Glomerular endothelial cell (primary cell): ENCODE measurements at regions not wholly inside any gene's neighbourhood (a gene's known extent, or its start where the extent isn't known, plus 50 kb on each side); places are given as distances from the start of the nearest gene placed in this dataset.
"Not testable (repeated sequence)": the region's sequence is repeated elsewhere in the genome, so short reads cannot be mapped to it uniquely, and the experiment has no call there.

Experiments
- DNase-seq: peaks from one replicate; pipeline ENCODE4 v3.0.0-alpha.2; 2011; ENCODE audit warnings: low read depth, low spot score; ENCODE audit errors: extremely low read depth

GRCh38 chr2:52117299-52117698 is 1085.4 kb upstream of the NRXN1 start:
- no peak for DNase-seq

DNA sequence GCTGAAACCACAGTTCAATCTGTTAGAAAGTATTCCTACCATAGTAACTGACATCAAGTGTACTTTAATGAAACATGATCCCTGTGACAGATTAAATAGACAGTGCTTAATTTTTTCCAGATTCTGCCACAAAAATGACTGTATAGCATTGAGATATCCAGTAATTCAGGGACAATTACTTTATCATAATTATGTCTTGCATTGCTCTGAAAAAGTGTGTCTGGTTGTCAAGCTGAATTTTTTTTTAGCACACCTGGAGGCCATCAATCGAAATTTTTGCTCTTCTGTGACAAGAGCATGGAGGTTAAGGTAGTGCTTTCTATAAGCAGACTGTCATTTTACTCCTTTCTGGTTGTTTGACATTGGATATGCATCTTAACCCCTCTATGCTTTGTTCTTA is 1083.8 kb upstream of the NRXN1 start:
- no peak for DNase-seq

- DNase-seq = no peak
Measured at GRCh38 chr2:52113338-52113737, 1081.4 kb upstream of the NRXN1 start.

- no peak for DNase-seq
Measured at GRCh38 chr2:52112141-52112540, 1080.2 kb upstream of the NRXN1 start.

DNA sequence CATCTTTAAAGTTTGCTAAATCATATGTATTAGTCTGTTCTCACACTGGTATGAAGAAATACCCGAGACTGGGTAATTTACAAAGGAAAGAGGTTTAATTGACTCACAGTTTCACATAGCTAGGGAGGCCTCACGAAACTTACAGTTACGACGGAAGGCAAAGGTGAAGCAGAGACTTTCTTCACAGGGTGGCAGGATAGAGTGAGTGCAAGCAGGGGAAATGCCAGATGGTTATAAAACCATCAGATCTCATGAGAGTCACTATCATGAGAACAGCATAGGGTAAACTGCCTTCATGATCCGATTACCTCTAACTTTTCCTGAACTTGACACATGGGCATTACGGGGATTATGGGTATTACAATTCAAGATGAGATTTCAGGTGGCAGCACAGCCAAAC is 1075.2 kb upstream of the NRXN1 start:
- no peak for DNase-seq

- no peak for DNase-seq
Measured at GRCh38 chr2:52097071-52097470, 1065.1 kb upstream of the NRXN1 start.

DNA sequence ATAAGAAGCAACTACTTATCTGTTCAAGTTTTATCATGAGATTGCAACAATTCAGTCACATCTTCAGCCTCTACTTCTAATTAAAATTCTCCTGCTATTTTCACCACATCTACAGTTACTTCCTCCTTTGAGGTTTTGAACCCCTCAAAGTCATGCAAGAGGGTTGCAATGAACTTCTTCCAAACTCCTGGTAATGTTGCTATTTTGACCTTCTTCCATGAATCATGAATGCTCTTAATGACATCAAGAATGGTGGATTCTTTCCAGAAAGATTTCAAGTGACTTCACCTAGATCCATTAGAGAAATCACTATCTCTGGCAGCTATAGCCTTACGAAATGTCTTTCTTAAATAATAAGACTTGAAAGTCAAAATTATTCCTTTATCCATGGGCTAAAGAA is 1052.8 kb upstream of the NRXN1 start:
- DNase-seq = no peak

GRCh38 chr2:52083214-52083613 is 1051.3 kb upstream of the NRXN1 start:
- DNase-seq = no peak

DNA sequence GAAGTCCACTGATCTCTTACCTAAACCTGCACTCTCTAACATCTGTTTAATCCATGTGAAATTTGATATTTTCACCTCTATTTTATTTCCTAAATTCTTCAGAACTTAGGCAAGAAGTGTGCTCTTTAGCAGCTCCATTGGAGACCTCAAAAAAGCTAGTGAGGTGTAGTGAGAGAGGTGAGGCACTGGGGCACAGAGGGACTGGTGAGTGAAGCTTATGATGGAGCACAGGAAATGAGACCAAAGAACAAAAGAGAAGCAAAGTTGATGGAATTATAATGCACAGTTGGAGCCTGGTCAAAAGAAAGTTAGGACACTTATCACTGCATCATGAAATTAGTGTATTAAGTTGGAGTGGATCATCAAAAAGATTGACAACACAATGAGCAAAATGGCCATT is 1050.7 kb upstream of the NRXN1 start:
- no peak for DNase-seq

DNA sequence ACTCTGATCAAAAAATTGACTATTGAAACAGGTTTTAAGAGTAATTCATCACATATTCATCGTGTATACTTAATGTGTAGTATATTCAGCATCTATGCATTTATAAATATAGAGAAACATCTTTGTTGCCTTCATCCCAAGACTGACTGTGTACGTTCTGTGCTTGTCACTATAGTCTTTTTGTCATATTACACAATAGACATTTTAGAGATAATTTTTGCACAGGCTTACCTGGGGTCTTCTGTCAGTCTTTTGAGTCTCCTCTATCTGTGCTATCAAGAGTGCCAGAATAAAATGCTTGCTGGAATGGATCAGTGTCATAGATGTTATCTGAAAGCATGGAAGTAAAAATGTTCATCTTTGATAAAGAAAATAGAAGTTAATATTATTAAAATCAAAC is 1047.7 kb upstream of the NRXN1 start:
- no peak for DNase-seq

- DNase-seq = no peak
Measured at GRCh38 chr2:52077159-52077558, 1045.2 kb upstream of the NRXN1 start.

GRCh38 chr2:52074130-52074719 is 1042.3 kb upstream of the NRXN1 start:
- no peak for DNase-seq

DNA sequence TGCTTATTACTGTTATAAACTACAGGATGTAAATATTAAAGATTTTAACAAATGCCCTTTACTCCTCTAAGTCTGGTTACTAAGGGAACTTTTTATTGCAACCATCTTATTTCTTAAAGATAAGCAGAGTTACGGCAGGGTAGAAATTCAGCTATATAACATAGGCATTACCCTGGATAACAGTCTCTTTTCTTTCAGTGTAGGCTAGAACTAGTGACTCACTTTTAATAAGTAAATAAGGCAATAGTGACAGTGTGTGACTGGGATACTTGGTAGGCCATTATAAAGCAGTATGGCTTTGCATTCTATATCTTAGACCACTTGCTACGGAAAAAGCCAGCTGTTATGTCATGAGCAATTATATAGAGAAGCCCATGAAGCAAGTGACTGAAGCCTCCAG is 1041.0 kb upstream of the NRXN1 start:
- no peak for DNase-seq

DNA sequence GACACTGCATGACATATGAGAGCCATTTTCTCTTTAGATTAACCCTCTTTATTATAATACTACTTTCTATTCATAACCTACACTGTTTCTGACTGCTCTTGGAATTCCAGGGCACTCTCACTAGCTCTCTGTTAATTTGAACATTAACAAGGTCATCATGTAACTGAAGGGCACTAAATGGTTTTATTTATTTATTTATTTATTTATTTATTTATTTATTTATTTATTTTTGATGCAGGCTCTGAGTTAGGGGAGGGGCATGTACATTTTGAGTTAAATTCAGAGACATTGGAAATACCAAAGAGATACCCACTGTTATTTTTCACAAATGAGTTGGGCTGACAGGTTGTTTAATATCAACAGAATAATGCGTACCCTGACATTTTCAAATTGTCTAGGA is 1038.7 kb upstream of the NRXN1 start:
- DNase-seq = no peak

DNA sequence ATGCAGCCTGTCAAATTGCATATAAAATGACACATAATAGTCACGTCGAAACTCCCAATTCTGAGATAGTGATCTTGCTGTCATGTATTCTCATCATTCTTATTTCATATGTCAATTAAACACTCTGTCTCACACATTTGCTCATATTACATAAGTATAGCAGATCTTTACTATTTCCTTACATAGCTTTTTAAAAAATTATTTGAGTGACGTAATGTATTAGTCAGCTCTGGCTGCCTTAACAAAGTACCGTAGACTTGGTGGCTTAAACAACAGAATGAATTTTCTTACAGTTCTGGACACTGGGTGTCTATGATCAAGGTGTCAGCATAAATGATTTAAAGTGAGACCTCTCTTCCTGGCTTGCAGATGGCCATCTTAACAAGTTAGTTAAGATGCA is 1032.3 kb upstream of the NRXN1 start:
- DNase-seq = no peak

GRCh38 chr2:52054824-52055223 is 1022.9 kb upstream of the NRXN1 start:
- no peak for DNase-seq

DNA sequence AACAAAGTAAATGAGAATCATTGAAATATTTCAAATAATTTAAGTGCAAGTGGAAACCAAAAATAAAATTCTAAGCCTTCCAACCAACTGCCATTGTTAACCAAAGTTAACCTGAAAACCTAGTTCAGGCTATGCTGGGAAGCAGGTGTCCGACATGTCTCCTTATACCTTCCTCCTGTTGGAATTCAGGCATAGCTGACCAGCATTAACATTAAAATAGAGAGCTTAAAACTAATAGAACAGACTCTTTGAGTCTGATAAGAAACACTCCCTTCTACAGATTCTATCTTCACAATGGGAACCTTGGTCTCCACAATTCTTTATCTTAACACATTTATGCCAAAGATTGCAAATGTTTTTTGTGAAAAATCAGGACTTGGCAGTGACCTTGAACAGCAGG is 1004.9 kb upstream of the NRXN1 start:
- DNase-seq = no peak

- DNase-seq = no peak
Measured at GRCh38 chr2:52036024-52036423, 1004.1 kb upstream of the NRXN1 start.

DNA sequence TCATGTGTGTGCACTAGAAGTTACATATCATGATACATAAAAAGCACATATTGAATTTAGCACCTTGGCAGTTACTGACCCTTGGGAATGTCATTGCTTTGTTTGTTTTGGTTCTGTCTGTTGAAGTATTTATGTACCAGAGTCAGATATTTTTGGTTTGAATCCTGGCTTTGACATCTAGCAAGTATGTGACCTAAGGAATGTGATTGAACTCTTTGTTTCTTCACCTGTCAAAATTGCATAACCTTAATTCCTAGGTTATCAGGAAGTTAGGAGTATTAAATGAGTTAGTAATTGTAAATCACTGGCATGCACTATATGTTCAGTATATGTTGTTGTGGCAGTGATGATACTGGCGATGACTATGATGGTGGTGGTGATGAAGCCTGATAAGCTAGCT is 1003.5 kb upstream of the NRXN1 start:
- no peak for DNase-seq

GRCh38 chr2:52034706-52035105 is 1002.8 kb upstream of the NRXN1 start:
- no peak for DNase-seq

DNA sequence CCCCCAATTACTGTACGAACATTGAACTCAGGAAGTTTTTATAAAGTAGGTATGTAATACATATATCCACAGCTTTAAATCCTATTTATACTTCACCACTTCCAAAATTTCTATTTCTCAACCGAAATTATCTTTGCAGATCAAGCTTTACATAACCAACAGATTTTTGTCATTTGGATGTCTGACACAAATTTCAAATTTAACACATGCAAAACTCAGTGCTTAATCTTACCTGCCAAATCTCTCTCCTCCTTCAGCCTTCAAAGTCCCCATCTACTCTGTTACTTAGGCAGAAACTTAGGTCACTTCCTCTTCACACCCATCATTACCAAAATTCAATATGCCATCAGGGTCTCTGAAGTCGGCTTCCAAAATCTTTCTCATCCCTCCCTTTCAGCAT is 990.1 kb upstream of the NRXN1 start:
- DNase-seq = no peak

- no peak for DNase-seq
Measured at GRCh38 chr2:52017646-52018235, 985.8 kb upstream of the NRXN1 start.

- DNase-seq = not testable (repeated sequence)
Measured at GRCh38 chr2:52006821-52007366, 975.0 kb upstream of the NRXN1 start.
